Endothelial cell of umbilical vein (primary cell): ENCODE measurements at regions not wholly inside any gene's neighbourhood (a gene's known extent, or its start where the extent isn't known, plus 50 kb on each side); places are given as distances from the start of the nearest gene placed in this dataset.

Experiments
- BruUV-seq: library from RNA; stranded (reverse); fragments of 400-500 nt; replicated peaks from 2 replicates; lab custom pipeline; 2021; lab: Mats Ljungman, UMichigan
- CTCF ChIA-PET: fragments of 300-600, 350-600 bp; sonication (Branson Sonifier 250); formaldehyde crosslinking; loops from one replicate; lab custom pipeline; 2021; ENCODE audit warnings: antibody characterized with exemption, inconsistent platforms; lab: Charles Lee
- POLR2A ChIA-PET: fragments of 300-600, 350-600 bp; sonication (Branson Sonifier 250); formaldehyde crosslinking; loops from one replicate; lab custom pipeline; 2021; ENCODE audit warnings: antibody characterized with exemption, inconsistent platforms; lab: Charles Lee
- DNase-seq: peaks from one replicate; pipeline ENCODE4 v3.0.0-alpha.2; 2011; ENCODE audit warnings: low read depth, low spot score
- FAIRE-seq: peaks from 2 replicates; lab custom pipeline; 2011; peaks lifted over from hg19 to GRCh38; lab: Jason Lieb, UNC
- H2AFZ ChIP-seq: 2 replicates; pipeline ENCODE4 v1.6.0; 2012; ENCODE audit warnings: low read depth, low read length, control low read depth, inconsistent platforms
- H3K27ac ChIP-seq: 2 replicates; pipeline ENCODE4 v1.5.1; 2011; ENCODE audit warnings: low read depth, mild to moderate bottlenecking, control low read depth, low read length, moderate library complexity; ENCODE audit not compliant: insufficient read depth
- H3K27me3 ChIP-seq, 2 experiments: 2 replicates each; pipeline versions ENCODE4 v1.6.0 to v1.6.1; 2011; ENCODE audit warnings: low read length in 2 of 2, mixed read lengths in 1 of 2; ENCODE audit not compliant: control insufficient read depth in 2 of 2, insufficient read depth in 2 of 2
- H3K36me3 ChIP-seq, 2 experiments: 2 replicates in 1 of 2; 3 replicates in 1 of 2; pipeline ENCODE4 v1.5.1; 2011; ENCODE audit warnings: low read length in 2 of 2, mild to moderate bottlenecking in 1 of 2, moderate library complexity in 1 of 2; ENCODE audit not compliant: control insufficient read depth in 2 of 2, insufficient read depth in 2 of 2; ENCODE audit errors: extremely low read depth in 1 of 2
- H3K4me1 ChIP-seq: 3 replicates; pipeline ENCODE4 v1.5.1; 2011; ENCODE audit warnings: mild to moderate bottlenecking, low read length; ENCODE audit not compliant: control insufficient read depth, insufficient read depth; ENCODE audit errors: extremely low read depth
- H3K4me2 ChIP-seq: 2 replicates; pipeline ENCODE4 v1.6.1; 2011; ENCODE audit warnings: low read length, control low read depth, mixed read lengths; ENCODE audit not compliant: insufficient read depth
- H3K4me3 ChIP-seq, 3 experiments: fragments of 200-600 bp in 1 of 3; sonication (generic), shearing (Covaris generic) in 1 of 3; replicated peaks in 1 of 3; 2 replicates each; pipeline ENCODE4 v1.5.1; 2011 to 2016; ENCODE audit warnings: control low read depth in 3 of 3, low read length in 3 of 3, mild to moderate bottlenecking in 2 of 3, inconsistent platforms in 1 of 3, low read depth in 1 of 3, moderate library complexity in 1 of 3; ENCODE audit not compliant: insufficient read depth in 1 of 3
- H3K79me2 ChIP-seq: 2 replicates; pipeline ENCODE4 v1.6.0; 2012; ENCODE audit warnings: low read length, inconsistent platforms; ENCODE audit not compliant: control insufficient read depth, insufficient read depth
- H3K9ac ChIP-seq: replicated peaks from 2 replicates; pipeline ENCODE3; 2011; ENCODE audit warnings: low read length, control low read depth; ENCODE audit not compliant: insufficient read depth; ENCODE audit errors: extremely low read depth
- H3K9me1 ChIP-seq: replicated peaks from 3 replicates; pipeline ENCODE4 v1.6.0; 2011; ENCODE audit warnings: mild to moderate bottlenecking, low read length; ENCODE audit not compliant: control insufficient read depth, insufficient read depth; ENCODE audit errors: extremely low read depth
- H3K9me3 ChIP-seq: replicated peaks from 2 replicates; pipeline ENCODE4 v1.5.1; 2012; ENCODE audit warnings: low read length, inconsistent platforms; ENCODE audit not compliant: control insufficient read depth, insufficient read depth
- H4K20me1 ChIP-seq: replicated peaks from 2 replicates; pipeline ENCODE3; 2011; ENCODE audit warnings: mild to moderate bottlenecking, low read length; ENCODE audit not compliant: control insufficient read depth, insufficient read depth; ENCODE audit errors: extremely low read depth
- CTCF ChIP-seq, 2 donors: IDR thresholded peaks; 1 replicate in 1 of 2; 2 replicates in 1 of 2; pipeline ENCODE4 v1.5.1; 2011; ENCODE audit warnings: low read length in 2 of 2, mild to moderate bottlenecking in 2 of 2, moderate library complexity in 2 of 2, control low read depth in 1 of 2, inconsistent platforms in 1 of 2, low read depth in 1 of 2; ENCODE audit not compliant: insufficient read depth in 1 of 2; ENCODE audit errors: extremely low read depth in 1 of 2
- EZH2 ChIP-seq: IDR thresholded peaks from 2 replicates; pipeline ENCODE4 v1.6.1; 2012; ENCODE audit warnings: borderline replicate concordance, low read depth, mild to moderate bottlenecking, moderate library complexity, low read length, inconsistent platforms; ENCODE audit not compliant: severe bottlenecking
- FOS ChIP-seq: IDR thresholded peaks from 2 replicates; pipeline ENCODE4 v1.6.1; 2011; ENCODE audit warnings: mild to moderate bottlenecking, low read length, moderate library complexity, borderline replicate concordance; ENCODE audit not compliant: insufficient read depth
- GATA2 ChIP-seq: IDR thresholded peaks from 2 replicates; pipeline ENCODE4 v1.7.0; 2011; ENCODE audit warnings: low read depth, mild to moderate bottlenecking, moderate library complexity, mixed read lengths, low read length; ENCODE audit not compliant: insufficient read length, insufficient read depth
- JUN ChIP-seq: IDR thresholded peaks from 2 replicates; pipeline ENCODE4 v1.6.1; 2011; ENCODE audit warnings: borderline replicate concordance, low read depth; ENCODE audit not compliant: insufficient read length, insufficient read depth
- MAX ChIP-seq: IDR thresholded peaks from 2 replicates; pipeline ENCODE4 v1.6.1; 2011; ENCODE audit not compliant: insufficient read depth, insufficient read length
- MYC ChIP-seq: IDR thresholded peaks from one replicate; pipeline ENCODE4 v1.6.1; 2011; ENCODE audit warnings: mild to moderate bottlenecking, low read depth, low read length
- POLR2A ChIP-seq: IDR thresholded peaks from 2 replicates; pipeline ENCODE4 v1.6.1; 2012; ENCODE audit warnings: low read depth, mild to moderate bottlenecking, control low read depth, low read length
- POLR2AphosphoS5 ChIP-seq: IDR thresholded peaks from 2 replicates; pipeline ENCODE4 v1.6.1; 2012; ENCODE audit warnings: low read depth, mild to moderate bottlenecking, control low read depth, low read length, moderate library complexity; ENCODE audit not compliant: insufficient read depth
- dilution Hi-C: fragments of 300-500 bp; cut with MboI; formaldehyde crosslinking; loops from one replicate; pipeline ENCODE4 v1.15.0; 2019; ENCODE audit warnings: low sequenced_read_pairs; ENCODE audit not compliant: extremely low pct_ligation_motif_present
- intact Hi-C: fragments of 100-400 bp; cut with micrococcal nuclease; formaldehyde crosslinking; loops from one replicate; pipeline ENCODE4 v1.10.0; 2022

- CTCF ChIA-PET = no interaction called here
- POLR2A ChIA-PET = no interaction called here
- FAIRE-seq (no peak), DNase-seq (no peak)
- H3K9me3 ChIP-seq = no peaks in the 10 kb centered on the region
- dilution Hi-C loops (no loop called here), intact Hi-C loops (loop anchor here (10.0 kb wide), 1 partner anchor 638 kb away; no protein-coding TSS in a partner anchor)
- H3K4me2 ChIP-seq = no peak overlapping the region
- H2AFZ ChIP-seq = no peak overlapping the region
- no TSS peak for BruUV-seq
- TF ChIP-seq FOS (no peak), POLR2AphosphoS5 (no peak), EZH2 (no peak), GATA2 (no peak), MAX (no peak), POLR2A (no peak), JUN (no peak), CTCF (IDR thresholded peaks at IDR 0.05; ENCODE audit: extremely low read depth in 1 of 2, insufficient read depth in 1 of 2, low read depth in 1 of 2, low read length in 2 of 2) (no peak), MYC (no peak)
- no peak overlapping the region for H3K4me3 ChIP-seq
- H3K4me1 ChIP-seq = peaks cover 3% of the 10 kb centered on the region
- H3K36me3 ChIP-seq = no peaks in the 10 kb centered on the region
- H3K9ac ChIP-seq = no peak overlapping the region
- H3K27ac ChIP-seq = no peak overlapping the region
- H3K27me3 ChIP-seq = no peaks in the 10 kb centered on the region
- no peaks in the 10 kb centered on the region for H4K20me1 ChIP-seq
- H3K79me2 ChIP-seq = no peaks in the 10 kb centered on the region
- H3K9me1 ChIP-seq = no peaks in the 10 kb centered on the region
These were observed 628.1 kb downstream of the LMO4 start for GRCh38 chr1:87956750-87957149.
